ENCODE measurements at regions not wholly inside any gene's neighbourhood (a gene's known extent, or its start where the extent isn't known, plus 50 kb on each side); places are given as distances from the start of the nearest gene placed in this dataset.
A peak's percentile ranks its signal among the peaks of the same experiment; 100 is the strongest.

DNA sequence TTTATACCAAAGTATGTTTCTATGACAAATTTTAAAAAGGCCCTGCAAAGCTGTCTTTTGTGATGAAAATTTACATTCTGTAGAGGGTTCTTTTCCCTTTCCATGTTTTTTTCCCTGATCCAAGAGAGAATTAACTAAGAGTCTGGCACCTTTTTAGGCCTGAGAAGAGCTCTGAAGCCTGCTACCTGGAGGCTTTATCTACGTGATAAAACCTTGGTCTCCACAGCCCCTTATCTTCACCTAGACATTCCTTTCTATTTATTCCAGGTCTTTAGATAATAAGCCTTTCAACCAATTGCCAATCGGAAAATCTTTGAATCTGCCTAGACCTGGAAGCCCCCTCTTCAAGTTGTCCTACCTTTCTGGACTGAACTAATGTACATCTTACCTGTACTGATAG, 774.1 kb upstream of the LRRTM1 start:
- Histone ChIP-seq H3K9ac (ENCODE audit: insufficient read length, low read depth) (no peak overlapping the region), H3K9me3 (ENCODE audit: insufficient read depth, low read length) (no peaks in the 10 kb centered on the region), H3K36me3 (ENCODE audit: insufficient read depth, insufficient read length, low read length) (no peaks in the 10 kb centered on the region), H3K4me3 (ENCODE audit: insufficient read length, low read depth) (no peak overlapping the region), H3K4me1 (ENCODE audit: insufficient read depth, insufficient read length) (peaks cover 2% of the 10 kb centered on the region), H3K27me3 (ENCODE audit: insufficient read depth, insufficient read length) (no peaks in the 10 kb centered on the region)
- TF ChIP-seq SUZ12 (IDR thresholded peaks at IDR 0.05; ENCODE audit: extremely low read depth, insufficient read depth, insufficient read length): no peak
- TF ChIP-seq ZNF274 (IDR thresholded peaks at IDR 0.05; ENCODE audit: low read depth, low read length): no peak
- TF ChIP-seq YY1 (IDR thresholded peaks at IDR 0.05; ENCODE audit: insufficient read depth, insufficient read length): no peak
- DNase-seq (ENCODE audit: low read depth, low spot score): no peak

DNA sequence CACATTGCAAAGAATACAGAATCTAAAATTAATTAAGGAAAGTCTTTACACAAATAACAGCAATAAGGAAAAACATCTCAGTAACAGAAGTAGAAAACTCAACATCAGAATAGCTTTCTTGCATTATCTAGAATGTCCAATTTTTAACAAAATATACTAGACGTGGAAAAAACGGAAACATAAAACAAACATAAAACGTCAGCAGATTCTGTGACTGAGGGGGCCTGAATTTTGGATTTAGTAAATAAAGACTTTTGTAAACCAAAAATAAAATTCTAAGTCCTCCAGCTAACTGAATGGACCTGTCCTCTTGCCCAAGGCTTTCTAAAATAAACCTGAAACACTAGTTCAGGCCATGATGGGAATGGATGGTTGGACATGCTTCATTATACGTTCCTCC, 773.5 kb upstream of the LRRTM1 start:
- H3K9ac ChIP-seq (ENCODE audit: insufficient read length, low read depth): no peak overlapping the region
- peaks cover 2% of the 10 kb centered on the region for H3K4me1 ChIP-seq (ENCODE audit: insufficient read depth, insufficient read length)
- no peak for DNase-seq (ENCODE audit: low read depth, low spot score)
- H3K4me3 ChIP-seq (ENCODE audit: insufficient read length, low read depth): no peak overlapping the region
- no peaks in the 10 kb centered on the region for H3K9me3 ChIP-seq (ENCODE audit: insufficient read depth, low read length)
- TF ChIP-seq YY1 (IDR thresholded peaks at IDR 0.05; ENCODE audit: insufficient read depth, insufficient read length): no peak
- no peak for TF ChIP-seq SUZ12 (IDR thresholded peaks at IDR 0.05; ENCODE audit: extremely low read depth, insufficient read depth, insufficient read length)
- no peaks in the 10 kb centered on the region for H3K27me3 ChIP-seq (ENCODE audit: insufficient read depth, insufficient read length)
- H3K36me3 ChIP-seq (ENCODE audit: insufficient read depth, insufficient read length, low read length): no peaks in the 10 kb centered on the region

DNA sequence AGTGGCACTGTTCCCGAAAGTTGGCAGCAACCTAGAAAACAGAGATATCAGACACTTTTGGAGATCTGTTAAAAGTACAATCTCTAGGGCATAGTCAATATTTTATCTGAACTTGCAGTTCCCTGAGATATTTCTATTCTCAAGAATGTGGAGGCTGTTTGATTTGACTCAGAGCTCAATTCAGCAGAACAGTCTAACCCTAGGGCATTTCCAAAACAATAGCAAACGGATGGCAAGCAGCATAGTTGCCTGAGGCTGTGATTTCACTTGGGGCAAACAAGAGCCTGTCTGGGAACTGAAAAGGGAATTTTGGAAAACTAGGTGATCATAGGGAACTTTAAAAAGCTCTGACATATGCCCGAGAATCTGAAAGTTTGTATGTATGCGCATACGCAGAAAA, 772.8 kb upstream of the LRRTM1 start:
- Histone ChIP-seq H3K4me3 (ENCODE audit: insufficient read length, low read depth) (no peak overlapping the region), H3K9ac (ENCODE audit: insufficient read length, low read depth) (no peak overlapping the region), H3K36me3 (ENCODE audit: insufficient read depth, insufficient read length, low read length) (no peaks in the 10 kb centered on the region), H3K27me3 (ENCODE audit: insufficient read depth, insufficient read length) (no peaks in the 10 kb centered on the region), H3K9me3 (ENCODE audit: insufficient read depth, low read length) (no peaks in the 10 kb centered on the region), H3K4me1 (ENCODE audit: insufficient read depth, insufficient read length) (peaks cover 2% of the 10 kb centered on the region)
- TF ChIP-seq SUZ12 (IDR thresholded peaks at IDR 0.05; ENCODE audit: extremely low read depth, insufficient read depth, insufficient read length) (no peak), YY1 (IDR thresholded peaks at IDR 0.05; ENCODE audit: insufficient read depth, insufficient read length) (no peak), ZNF274 (IDR thresholded peaks at IDR 0.05; ENCODE audit: low read depth, low read length) (no peak)
- peak; percentile 66 for DNase-seq (ENCODE audit: low read depth, low spot score)

DNA sequence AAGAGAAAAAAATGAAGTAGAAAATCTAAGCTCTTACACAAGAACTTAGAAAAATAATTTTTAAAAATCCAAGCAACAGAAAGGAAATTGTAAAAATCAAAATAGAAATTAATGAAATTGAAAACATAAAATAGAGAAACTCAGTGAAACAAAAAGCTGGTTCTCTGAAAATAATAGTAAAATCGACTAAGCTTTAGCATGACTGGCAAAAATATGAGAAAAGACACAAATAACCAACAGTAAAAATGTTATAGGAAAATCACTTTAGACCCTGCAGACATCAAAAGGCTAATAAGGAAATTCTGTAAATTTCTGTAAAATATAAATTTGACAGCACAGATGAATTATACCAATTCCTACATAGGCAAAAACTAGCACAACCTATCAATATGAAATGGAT, 768.9 kb upstream of the LRRTM1 start:
- TF ChIP-seq YY1 (IDR thresholded peaks at IDR 0.05; ENCODE audit: insufficient read depth, insufficient read length) (no peak), ZNF274 (IDR thresholded peaks at IDR 0.05; ENCODE audit: low read depth, low read length) (no peak), SUZ12 (IDR thresholded peaks at IDR 0.05; ENCODE audit: extremely low read depth, insufficient read depth, insufficient read length) (no peak)
- H3K9ac ChIP-seq (ENCODE audit: insufficient read length, low read depth): no peak overlapping the region
- no peaks in the 10 kb centered on the region for H3K27me3 ChIP-seq (ENCODE audit: insufficient read depth, insufficient read length)
- no peak for DNase-seq (ENCODE audit: low read depth, low spot score)
- H3K4me3 ChIP-seq (ENCODE audit: insufficient read length, low read depth): no peak overlapping the region
- no peaks in the 10 kb centered on the region for H3K9me3 ChIP-seq (ENCODE audit: insufficient read depth, low read length)
- no peaks in the 10 kb centered on the region for H3K4me1 ChIP-seq (ENCODE audit: insufficient read depth, insufficient read length)
- no peaks in the 10 kb centered on the region for H3K36me3 ChIP-seq (ENCODE audit: insufficient read depth, insufficient read length, low read length)

DNA sequence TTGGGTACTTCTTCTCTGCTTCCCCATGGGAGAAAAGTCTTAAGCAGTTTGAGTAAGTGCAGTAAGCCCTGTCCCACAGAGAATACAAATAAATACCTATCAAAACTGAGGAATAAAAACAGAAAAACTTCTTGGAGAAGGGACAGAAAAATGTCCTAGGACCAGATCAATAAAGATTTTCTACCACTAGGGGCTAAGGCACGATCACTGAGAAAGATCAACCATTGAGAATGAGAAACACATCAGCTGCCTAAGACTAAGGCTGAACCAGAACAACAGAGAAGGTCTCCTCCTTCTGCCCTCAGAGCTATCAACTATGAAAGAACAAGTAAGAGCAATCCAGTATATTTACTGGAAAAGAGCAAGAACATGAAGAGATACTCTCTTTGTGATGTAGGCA, 763.6 kb upstream of the LRRTM1 start:
- no peaks in the 10 kb centered on the region for H3K4me1 ChIP-seq (ENCODE audit: insufficient read depth, insufficient read length)
- H3K36me3 ChIP-seq (ENCODE audit: insufficient read depth, insufficient read length, low read length): no peaks in the 10 kb centered on the region
- no peak overlapping the region for H3K9ac ChIP-seq (ENCODE audit: insufficient read length, low read depth)
- no peak overlapping the region for H3K4me3 ChIP-seq (ENCODE audit: insufficient read length, low read depth)
- no peaks in the 10 kb centered on the region for H3K27me3 ChIP-seq (ENCODE audit: insufficient read depth, insufficient read length)
- DNase-seq (ENCODE audit: low read depth, low spot score): no peak
- TF ChIP-seq SUZ12 (IDR thresholded peaks at IDR 0.05; ENCODE audit: extremely low read depth, insufficient read depth, insufficient read length) (no peak), ZNF274 (IDR thresholded peaks at IDR 0.05; ENCODE audit: low read depth, low read length) (no peak), YY1 (IDR thresholded peaks at IDR 0.05; ENCODE audit: insufficient read depth, insufficient read length) (no peak)
- H3K9me3 ChIP-seq (ENCODE audit: insufficient read depth, low read length): no peaks in the 10 kb centered on the region

DNA sequence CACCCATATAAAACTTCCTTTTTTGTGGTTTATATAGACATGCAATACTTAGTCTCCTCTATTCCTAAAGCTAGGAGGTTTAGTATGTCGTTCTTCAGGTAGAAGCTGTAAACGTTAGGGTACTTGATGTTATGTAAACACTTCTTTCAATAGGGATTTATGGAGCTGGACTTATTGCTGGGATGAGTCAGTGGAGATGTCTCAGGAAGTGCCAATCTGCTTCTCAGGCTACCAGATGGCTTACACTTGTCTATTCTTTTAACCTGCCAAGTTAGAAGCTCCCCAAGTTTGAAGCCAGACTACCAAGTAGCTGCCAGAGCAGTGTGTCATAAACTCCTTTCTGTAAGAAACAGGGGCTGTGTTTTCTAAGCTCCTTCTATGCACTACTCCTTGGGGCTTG, 756.5 kb upstream of the LRRTM1 start:
- Histone ChIP-seq H3K4me1 (ENCODE audit: insufficient read depth, insufficient read length) (no peaks in the 10 kb centered on the region), H3K9me3 (ENCODE audit: insufficient read depth, low read length) (no peaks in the 10 kb centered on the region), H3K27me3 (ENCODE audit: insufficient read depth, insufficient read length) (no peaks in the 10 kb centered on the region), H3K4me3 (ENCODE audit: insufficient read length, low read depth) (no peak overlapping the region), H3K9ac (ENCODE audit: insufficient read length, low read depth) (no peak overlapping the region), H3K36me3 (ENCODE audit: insufficient read depth, insufficient read length, low read length) (no peaks in the 10 kb centered on the region)
- no peak for DNase-seq (ENCODE audit: low read depth, low spot score)
- no peak for TF ChIP-seq YY1 (IDR thresholded peaks at IDR 0.05; ENCODE audit: insufficient read depth, insufficient read length)
- no peak for TF ChIP-seq SUZ12 (IDR thresholded peaks at IDR 0.05; ENCODE audit: extremely low read depth, insufficient read depth, insufficient read length)
- TF ChIP-seq ZNF274 (IDR thresholded peaks at IDR 0.05; ENCODE audit: low read depth, low read length): no peak

DNA sequence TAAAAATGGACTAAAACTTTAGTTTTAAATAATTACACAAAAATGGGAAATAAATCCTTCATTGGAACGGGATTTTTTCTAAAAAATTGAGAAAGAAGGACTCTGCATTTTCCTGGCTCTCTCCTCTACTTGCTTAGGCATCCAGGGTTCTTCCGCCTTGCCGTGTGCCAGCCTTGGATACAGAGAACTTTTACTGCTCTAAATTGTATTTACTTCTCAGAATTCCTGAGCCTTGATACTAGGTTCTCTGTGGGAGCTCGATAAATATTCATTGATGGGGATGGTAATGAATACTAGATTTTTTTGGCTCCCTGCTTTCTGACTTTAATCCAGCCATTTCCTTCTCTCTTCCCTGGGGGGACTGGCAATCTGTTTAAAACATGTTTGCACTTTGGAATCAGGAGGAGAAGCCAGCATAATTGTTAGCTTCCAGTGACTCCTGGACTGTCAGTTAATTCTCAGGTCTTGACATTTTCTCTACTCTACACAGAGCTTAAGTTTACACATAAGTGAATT, 746.1 kb upstream of the LRRTM1 start:
- no peak overlapping the region for H3K4me3 ChIP-seq (ENCODE audit: insufficient read length, low read depth)
- DNase-seq (ENCODE audit: low read depth, low spot score): peak; percentile 11
- no peak for TF ChIP-seq YY1 (IDR thresholded peaks at IDR 0.05; ENCODE audit: insufficient read depth, insufficient read length)
- no peak for TF ChIP-seq ZNF274 (IDR thresholded peaks at IDR 0.05; ENCODE audit: low read depth, low read length)
- TF ChIP-seq SUZ12 (IDR thresholded peaks at IDR 0.05; ENCODE audit: extremely low read depth, insufficient read depth, insufficient read length): no peak

More for the DNA sequence above, 746.1 kb upstream of the LRRTM1 start:
- Histone ChIP-seq H3K36me3 (ENCODE audit: insufficient read depth, insufficient read length, low read length) (no peaks in the 10 kb centered on the region), H3K9ac (ENCODE audit: insufficient read length, low read depth) (no peak overlapping the region), H3K27me3 (ENCODE audit: insufficient read depth, insufficient read length) (no peaks in the 10 kb centered on the region), H3K9me3 (ENCODE audit: insufficient read depth, low read length) (no peaks in the 10 kb centered on the region), H3K4me1 (ENCODE audit: insufficient read depth, insufficient read length) (no peaks in the 10 kb centered on the region)

Measured in NT2/D1 (cell line).